NT2/D1 (cell line): ENCODE measurements at regions not wholly inside any gene's neighbourhood (a gene's known extent, or its start where the extent isn't known, plus 50 kb on each side); places are given as distances from the start of the nearest gene placed in this dataset.
"Not testable (repeated sequence)": the region's sequence is repeated elsewhere in the genome, so short reads cannot be mapped to it uniquely, and the experiment has no call there.

Source experiments
- DNase-seq: peaks from one replicate; pipeline ENCODE4 v3.0.0-alpha.2; 2011; ENCODE audit warnings: low read depth, low spot score
- H3K27me3 ChIP-seq: 2 replicates; pipeline ENCODE4 v1.6.0; 2011; ENCODE audit warnings: mild to moderate bottlenecking; ENCODE audit not compliant: insufficient read length, insufficient read depth
- H3K36me3 ChIP-seq: 2 replicates; pipeline ENCODE4 v1.6.1; 2011; ENCODE audit warnings: mild to moderate bottlenecking, low read length, mixed read lengths; ENCODE audit not compliant: insufficient read depth, insufficient read length
- H3K4me1 ChIP-seq: 2 replicates; pipeline ENCODE4 v1.5.1; 2011; ENCODE audit not compliant: insufficient read depth, insufficient read length
- H3K4me3 ChIP-seq: 2 replicates; pipeline ENCODE4 v1.5.1; 2011; ENCODE audit warnings: low read depth; ENCODE audit not compliant: insufficient read length
- H3K9ac ChIP-seq: 2 replicates; pipeline ENCODE4 v1.6.0; 2011; ENCODE audit warnings: low read depth; ENCODE audit not compliant: insufficient read length
- H3K9me3 ChIP-seq: 2 replicates; pipeline ENCODE4 v1.5.1; 2011; ENCODE audit warnings: mild to moderate bottlenecking, low read length; ENCODE audit not compliant: insufficient read depth
- SUZ12 ChIP-seq: IDR thresholded peaks from 2 replicates; pipeline ENCODE4 v1.6.1; 2011; ENCODE audit not compliant: insufficient read length, insufficient read depth; ENCODE audit errors: extremely low read depth
- YY1 ChIP-seq: IDR thresholded peaks from 2 replicates; pipeline ENCODE4 v1.6.1; 2011; ENCODE audit not compliant: insufficient read length, insufficient read depth
- ZNF274 ChIP-seq: IDR thresholded peaks from 2 replicates; pipeline ENCODE4 v1.6.1; 2011; ENCODE audit warnings: mild to moderate bottlenecking, low read depth, low read length

DNA sequence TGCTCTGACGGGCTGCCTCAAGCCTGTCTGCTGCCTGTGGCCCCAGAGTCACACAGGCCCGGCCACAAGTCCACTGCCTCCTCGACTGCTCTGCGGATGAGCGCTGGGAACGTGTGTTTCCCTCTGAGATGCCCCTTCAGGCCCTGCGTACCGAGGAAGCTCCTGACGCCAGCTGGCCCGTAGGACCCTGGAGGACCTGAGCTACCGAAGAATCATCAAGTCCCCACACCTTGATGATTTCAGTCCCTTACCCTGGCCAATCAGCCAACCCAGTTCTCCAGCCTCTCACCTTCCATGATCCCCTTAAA is 96.6 kb upstream of the LRPAP1 start:
- Histone ChIP-seq H3K4me3 (no peak overlapping the region), H3K4me1 (peaks cover 13% of the 10 kb centered on the region), H3K27me3 (no peaks in the 10 kb centered on the region), H3K9ac (no peak overlapping the region), H3K9me3 (no peaks in the 10 kb centered on the region; the same call in 1 of the 2 replicates), H3K36me3 (no peaks in the 10 kb centered on the region)
- TF ChIP-seq SUZ12 (no peak), YY1 (no peak), ZNF274 (no peak)
- no peak for DNase-seq

DNA sequence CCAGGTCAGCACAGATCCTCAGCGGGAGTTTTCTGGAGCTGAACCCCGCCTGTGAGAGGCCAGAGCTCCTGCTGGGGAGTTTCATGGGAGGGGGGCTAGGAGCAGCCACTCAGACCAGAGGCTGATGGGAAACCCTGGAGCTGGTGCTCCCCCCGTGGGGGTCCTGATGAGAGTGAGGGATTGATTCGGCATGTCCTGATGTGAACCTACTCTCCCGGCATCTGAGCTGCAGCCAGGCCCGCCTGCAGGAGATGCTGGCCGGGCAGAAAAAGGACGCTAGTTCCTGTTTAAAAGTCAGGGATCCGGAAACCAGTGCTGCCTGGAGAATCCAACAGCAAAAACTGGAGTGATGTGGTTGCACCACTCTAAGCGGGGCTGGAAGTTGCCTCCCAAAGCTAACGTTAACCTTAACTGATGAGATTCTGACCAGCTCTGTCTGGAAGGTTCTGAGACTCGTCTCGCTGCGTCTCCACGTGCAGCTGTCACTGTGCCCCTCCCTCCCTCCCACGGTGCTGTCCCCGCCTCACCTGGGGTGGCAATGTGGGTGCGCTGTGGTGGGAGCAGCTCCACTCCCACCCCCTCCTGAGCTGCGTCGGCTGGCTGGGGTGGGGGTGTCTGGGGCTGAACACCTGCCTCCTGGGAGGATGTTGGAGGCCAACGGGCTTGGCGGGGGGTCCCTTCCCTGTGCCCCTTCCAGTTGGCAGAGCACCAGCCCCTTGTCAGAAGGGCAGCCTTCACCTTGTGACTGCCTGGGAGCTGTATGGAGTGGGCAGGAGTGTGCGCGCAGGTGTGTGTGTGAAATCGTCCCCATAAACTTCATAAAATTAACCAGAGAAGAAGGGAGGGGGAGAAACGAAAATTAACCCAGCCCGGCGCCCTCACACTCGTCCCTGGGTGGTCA is 96.0 kb upstream of the LRPAP1 start:
- H3K27me3 ChIP-seq, H3K36me3 ChIP-seq, H3K9me3 ChIP-seq, H3K9ac ChIP-seq, DNase-seq, H3K4me3 ChIP-seq: not testable (repeated sequence)
- peaks cover 16% of the 10 kb centered on the region for H3K4me1 ChIP-seq

DNA sequence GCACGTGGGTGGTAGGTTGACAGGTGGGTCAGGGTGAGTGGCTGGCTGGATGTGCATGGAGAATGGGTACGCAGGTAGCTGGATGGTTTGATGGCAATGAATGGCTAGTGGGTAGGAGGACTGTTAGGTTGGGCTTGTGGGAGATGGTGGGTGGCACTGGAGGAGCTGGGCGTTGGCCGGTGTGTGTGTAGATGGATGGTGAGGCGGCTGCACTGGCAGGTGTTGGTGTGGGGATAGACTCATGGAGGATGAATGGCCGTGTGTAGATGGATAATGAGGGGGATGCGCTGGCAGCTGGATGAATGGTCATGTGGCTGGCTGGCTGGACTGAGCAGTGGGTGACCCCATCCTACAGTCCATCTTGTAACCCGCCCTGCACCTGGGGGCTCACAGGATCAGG is 95.2 kb upstream of the LRPAP1 start:
- H3K4me3 ChIP-seq, H3K27me3 ChIP-seq, DNase-seq, H3K9ac ChIP-seq, H3K9me3 ChIP-seq, H3K36me3 ChIP-seq: not testable (repeated sequence)
- H3K4me1 ChIP-seq: peaks cover 16% of the 10 kb centered on the region

DNA sequence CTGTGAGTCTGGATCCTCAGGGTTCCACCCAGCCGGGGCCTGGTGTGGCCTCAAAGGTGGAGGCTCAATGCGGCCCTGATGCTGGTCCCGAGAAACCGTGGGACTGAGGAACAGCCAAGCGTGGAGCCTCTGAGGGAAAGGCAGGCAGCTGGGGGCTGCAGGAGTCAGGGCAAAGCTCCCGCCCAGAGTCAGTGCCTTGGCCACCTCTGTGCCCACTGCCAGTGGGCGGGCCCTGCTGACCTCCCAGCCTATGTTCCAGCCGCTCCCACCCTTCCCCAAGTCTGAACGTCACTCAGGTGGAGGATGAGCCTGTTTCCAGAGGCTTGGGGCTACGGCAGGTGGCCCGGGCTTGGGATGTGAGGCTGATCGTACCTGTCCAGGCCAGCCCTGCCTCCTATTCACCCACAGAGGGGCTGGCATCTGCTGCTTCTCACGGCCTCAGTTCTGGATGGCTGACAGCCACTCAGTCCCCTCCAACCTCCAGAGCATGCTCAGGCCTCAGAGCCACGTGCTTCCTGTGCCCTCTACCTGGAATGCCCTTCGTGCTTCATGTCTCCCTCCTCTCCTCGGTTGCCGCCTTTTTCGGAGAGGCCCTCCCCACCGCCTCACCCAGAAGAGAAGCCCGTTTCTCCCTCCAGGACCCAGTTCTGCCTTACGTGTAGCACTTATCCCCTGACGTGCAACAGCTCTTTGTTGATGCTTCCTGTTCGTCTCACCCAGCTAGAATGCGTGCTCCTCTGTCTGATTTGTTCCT is 94.1 kb upstream of the LRPAP1 start:
- not testable (repeated sequence) for H3K36me3 ChIP-seq, H3K9ac ChIP-seq, DNase-seq, H3K9me3 ChIP-seq, H3K4me3 ChIP-seq, H3K27me3 ChIP-seq
- H3K4me1 ChIP-seq: peaks cover 14% of the 10 kb centered on the region

DNA sequence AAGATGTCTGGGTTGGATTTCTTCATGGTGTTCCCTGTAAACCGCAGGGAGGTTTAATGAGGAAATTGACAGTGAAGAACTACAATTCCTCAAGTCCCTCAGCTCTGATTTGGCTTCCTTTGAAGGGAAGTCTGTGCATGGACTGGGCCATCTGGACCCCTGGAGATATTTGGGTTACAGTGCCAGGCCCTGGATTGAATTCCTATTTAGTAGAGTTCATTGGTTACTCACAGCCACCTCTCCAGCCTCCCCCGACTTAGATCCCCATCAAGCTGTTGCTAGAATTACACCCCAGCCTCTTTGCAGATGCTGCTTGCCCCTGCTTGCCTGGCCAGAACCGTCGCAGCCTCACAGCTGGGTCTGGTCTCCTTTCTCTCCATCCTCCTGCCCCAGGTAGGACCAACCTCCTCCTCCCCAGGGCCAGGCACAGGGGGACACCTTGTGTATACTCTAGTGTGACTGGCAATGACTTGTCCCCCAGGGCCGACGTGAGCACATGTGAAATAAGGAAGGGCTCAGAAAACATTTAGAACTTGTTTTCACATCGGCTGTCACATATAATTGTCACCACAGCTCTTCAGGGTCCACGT is 93.2 kb upstream of the LRPAP1 start:
- H3K27me3 ChIP-seq, H3K9me3 ChIP-seq, H3K9ac ChIP-seq, DNase-seq, H3K4me3 ChIP-seq, H3K36me3 ChIP-seq: not testable (repeated sequence)
- peaks cover 12% of the 10 kb centered on the region for H3K4me1 ChIP-seq

DNA sequence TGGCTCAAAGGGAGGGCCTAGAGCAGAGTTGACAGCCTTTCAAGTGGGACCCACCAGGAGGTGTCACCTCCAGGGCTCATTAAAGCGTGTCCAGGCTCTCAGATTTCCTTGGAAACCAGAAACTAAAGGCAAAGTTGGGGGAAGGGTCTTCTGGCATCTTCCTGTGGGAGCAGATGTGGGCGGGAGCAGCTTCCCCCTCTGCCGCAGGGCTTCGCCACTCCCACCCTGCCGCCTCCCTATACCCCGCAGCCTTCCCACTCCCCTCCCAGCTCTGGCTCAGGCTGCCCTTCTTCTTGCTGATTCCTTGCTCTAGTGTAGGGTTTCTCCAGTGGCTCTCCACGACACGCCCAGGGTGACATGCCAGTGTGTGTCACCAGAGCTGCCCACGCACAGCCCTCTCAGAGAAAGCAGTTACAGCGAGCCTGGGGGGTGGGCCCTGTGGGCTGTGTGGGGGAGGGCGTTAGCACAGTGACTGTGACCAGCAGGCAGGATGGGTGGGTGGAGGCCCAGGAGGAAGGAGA is 91.6 kb upstream of the LRPAP1 start:
- not testable (repeated sequence) for H3K36me3 ChIP-seq, H3K27me3 ChIP-seq, DNase-seq, H3K4me1 ChIP-seq, H3K4me3 ChIP-seq, H3K9me3 ChIP-seq
- H3K9ac ChIP-seq: peak overlapping the region; percentile 64

DNA sequence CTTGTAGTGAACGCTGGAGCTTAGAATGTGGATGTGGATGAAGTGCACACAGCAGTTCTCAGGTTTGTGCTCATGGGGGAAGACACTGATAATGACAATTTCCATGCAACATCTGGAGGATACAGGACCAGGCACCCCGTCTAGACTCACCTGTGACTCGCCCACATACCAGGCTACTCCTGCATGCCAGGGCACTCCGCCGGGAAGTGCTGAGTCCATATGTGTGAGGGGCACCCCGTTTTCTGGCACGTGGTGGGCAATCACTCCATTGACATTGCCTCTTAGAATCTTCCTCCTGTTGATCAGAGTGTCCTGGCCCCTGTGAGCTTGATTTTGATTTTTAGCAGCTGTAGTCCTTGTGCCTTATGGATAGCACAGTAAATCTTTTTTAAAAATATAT is 90.9 kb upstream of the LRPAP1 start:
- TF ChIP-seq YY1 (no peak), SUZ12 (no peak), ZNF274 (no peak)
- Histone ChIP-seq H3K9ac (no peak overlapping the region), H3K27me3 (no peaks in the 10 kb centered on the region), H3K4me1 (peaks cover 9% of the 10 kb centered on the region), H3K4me3 (no peak overlapping the region), H3K9me3 (no peaks in the 10 kb centered on the region), H3K36me3 (no peaks in the 10 kb centered on the region)
- DNase-seq: no peak

DNA sequence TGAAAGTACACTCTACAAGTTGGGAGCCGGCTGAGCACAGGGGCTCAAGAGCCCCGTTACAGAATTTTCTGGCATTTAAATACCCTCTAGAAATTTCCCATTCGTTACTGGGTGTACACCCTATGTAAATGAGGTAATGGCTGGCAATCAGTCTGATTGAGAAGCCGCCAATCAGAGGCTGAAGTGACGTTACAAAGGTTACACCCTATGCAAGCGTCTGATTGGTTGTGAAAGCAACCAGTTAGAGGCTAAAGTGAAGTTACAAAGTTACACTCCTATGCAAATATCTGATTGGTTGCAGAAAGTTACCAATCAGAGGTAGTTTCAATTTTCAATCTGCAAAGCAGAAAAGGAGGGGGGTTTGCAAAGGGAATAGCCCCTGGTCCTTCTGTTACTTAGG is 88.1 kb upstream of the LRPAP1 start:
- DNase-seq, H3K9ac ChIP-seq, H3K4me3 ChIP-seq, H3K9me3 ChIP-seq, H3K36me3 ChIP-seq, H3K4me1 ChIP-seq, H3K27me3 ChIP-seq: not testable (repeated sequence)

DNA sequence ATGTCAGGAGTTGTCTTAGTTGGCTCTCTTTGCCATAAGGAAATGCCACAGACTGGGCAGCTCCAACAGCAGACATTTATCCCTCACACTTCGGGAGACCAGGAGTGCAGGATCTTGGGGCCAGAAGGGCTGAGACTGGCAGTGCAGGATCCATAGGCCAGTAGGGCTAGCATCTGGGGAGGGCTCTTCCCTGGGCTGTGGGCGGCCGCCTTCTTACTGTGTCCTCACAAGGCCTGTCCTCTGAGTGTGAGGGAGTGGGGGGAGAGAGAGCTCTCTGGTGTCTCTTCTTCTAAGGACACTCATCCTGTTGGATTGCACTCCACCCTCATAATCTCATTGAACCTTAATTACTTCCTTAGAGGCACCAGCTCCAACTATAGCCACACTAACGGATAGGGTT is 87.5 kb upstream of the LRPAP1 start:
- H3K9ac ChIP-seq, H3K36me3 ChIP-seq, H3K4me1 ChIP-seq, H3K4me3 ChIP-seq, H3K9me3 ChIP-seq, H3K27me3 ChIP-seq, DNase-seq: not testable (repeated sequence)

DNA sequence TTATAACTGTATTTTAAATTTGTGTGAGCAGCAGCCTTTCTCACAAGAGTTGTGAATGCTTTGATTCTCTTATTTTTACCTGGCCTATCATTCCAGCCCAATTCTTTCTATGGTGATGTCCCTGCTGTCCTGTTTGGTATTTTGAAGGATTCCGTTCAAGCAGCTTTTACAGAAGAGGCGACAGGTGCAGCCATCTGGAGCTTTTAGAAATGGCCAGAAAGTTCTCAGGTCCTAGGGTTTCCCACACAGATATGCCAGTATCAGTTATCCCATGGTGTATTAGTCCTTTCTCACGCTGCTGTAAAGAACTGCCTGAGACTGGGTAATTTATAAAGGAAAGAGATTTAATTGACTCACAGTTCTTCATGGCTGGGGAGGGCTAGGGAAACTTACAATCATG is 86.1 kb upstream of the LRPAP1 start:
- H3K36me3 ChIP-seq, H3K9me3 ChIP-seq, H3K4me3 ChIP-seq, H3K4me1 ChIP-seq, H3K27me3 ChIP-seq, H3K9ac ChIP-seq, DNase-seq: not testable (repeated sequence)
